ENCODE measurements at regions not wholly inside any gene's neighbourhood (a gene's known extent, or its start where the extent isn't known, plus 50 kb on each side); places are given as distances from the start of the nearest gene placed in this dataset.

DNA sequence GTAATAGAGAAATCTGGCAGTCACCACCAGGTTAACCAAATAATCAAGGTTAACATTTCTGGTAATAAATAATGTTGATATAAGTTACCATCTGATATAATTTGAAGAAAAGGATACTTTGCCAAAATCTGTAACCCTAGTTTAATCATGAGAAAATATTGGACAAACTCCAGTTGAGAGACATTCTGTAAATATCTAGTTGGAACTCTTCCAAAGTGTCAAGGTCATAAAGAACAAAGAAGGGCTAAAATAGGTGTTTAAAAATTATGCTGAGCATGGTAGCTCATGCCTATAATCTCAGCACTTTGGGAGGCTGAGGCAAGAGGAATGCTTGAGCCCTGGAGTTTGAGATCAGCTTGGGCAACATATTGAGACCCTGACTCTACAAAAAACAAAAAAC lies 253.3 kb downstream of the MRPS30 start:
- Histone ChIP-seq H3K4me3 (ENCODE audit: control extremely low read depth in 1 of 5, extremely low read depth in 1 of 5, insufficient read depth in 1 of 5, low read depth in 2 of 5, low read length in 4 of 5) (no peak overlapping the region), H3K9ac (ENCODE audit: low read length) (no peak overlapping the region), H3K36me3 (replicated peaks in 1 of 2; ENCODE audit: control extremely low read depth in 1 of 2, control insufficient read depth in 1 of 2, extremely low read depth in 1 of 2, insufficient read depth in 2 of 2, low read length in 1 of 2) (no peaks in the 10 kb centered on the region), H3K9me3 (ENCODE audit: control extremely low read depth in 1 of 3, control insufficient read depth in 2 of 3, insufficient read depth in 1 of 3, low read length in 2 of 3) (no peaks in the 10 kb centered on the region), H3K27me3 (replicated peaks in 1 of 4; ENCODE audit: control extremely low read depth in 1 of 4, control insufficient read depth in 3 of 4, insufficient read depth in 4 of 4, low read length in 3 of 4) (no peaks in the 10 kb centered on the region), H4K20me1 (ENCODE audit: control insufficient read depth, insufficient read depth, low read length, poor library complexity, severe bottlenecking) (no peaks in the 10 kb centered on the region), H3K27ac (ENCODE audit: low read length in 2 of 2) (no peak overlapping the region), H3K79me2 (ENCODE audit: control insufficient read depth, insufficient read depth, low read length) (no peaks in the 10 kb centered on the region), H3K4me2 (replicated peaks; ENCODE audit: low read depth, low read length, poor library complexity, severe bottlenecking) (no peak overlapping the region), H2AFZ (ENCODE audit: insufficient read depth, low read depth, low read length, poor library complexity, severe bottlenecking) (no peak overlapping the region), H3K4me1 (ENCODE audit: control insufficient read depth in 2 of 2, insufficient read depth in 2 of 2, low read length in 2 of 2) (no peaks in the 10 kb centered on the region)
- no peak for ATAC-seq (ENCODE audit: low read depth)
- ChIA-PET POLR2A (no interaction called here), CTCF (no interaction called here)
- Mint-ChIP-seq H3K4me3 (no peak overlapping the region), H3K9me3 (ENCODE audit: insufficient read depth) (peaks cover 5% of the 10 kb centered on the region), H3K27ac (no peak overlapping the region), H3K27me3 (no peaks in the 10 kb centered on the region), H3K4me1 (no peaks in the 10 kb centered on the region)
- TF ChIP-seq, protein P1, sequence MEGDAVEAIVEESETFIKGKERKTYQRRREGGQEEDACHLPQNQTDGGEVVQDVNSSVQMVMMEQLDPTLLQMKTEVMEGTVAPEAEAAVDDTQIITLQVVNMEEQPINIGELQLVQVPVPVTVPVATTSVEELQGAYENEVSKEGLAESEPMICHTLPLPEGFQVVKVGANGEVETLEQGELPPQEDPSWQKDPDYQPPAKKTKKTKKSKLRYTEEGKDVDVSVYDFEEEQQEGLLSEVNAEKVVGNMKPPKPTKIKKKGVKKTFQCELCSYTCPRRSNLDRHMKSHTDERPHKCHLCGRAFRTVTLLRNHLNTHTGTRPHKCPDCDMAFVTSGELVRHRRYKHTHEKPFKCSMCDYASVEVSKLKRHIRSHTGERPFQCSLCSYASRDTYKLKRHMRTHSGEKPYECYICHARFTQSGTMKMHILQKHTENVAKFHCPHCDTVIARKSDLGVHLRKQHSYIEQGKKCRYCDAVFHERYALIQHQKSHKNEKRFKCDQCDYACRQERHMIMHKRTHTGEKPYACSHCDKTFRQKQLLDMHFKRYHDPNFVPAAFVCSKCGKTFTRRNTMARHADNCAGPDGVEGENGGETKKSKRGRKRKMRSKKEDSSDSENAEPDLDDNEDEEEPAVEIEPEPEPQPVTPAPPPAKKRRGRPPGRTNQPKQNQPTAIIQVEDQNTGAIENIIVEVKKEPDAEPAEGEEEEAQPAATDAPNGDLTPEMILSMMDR (IDR thresholded peaks at IDR 0.05), result no peak
- no peak for TF ChIP-seq EZH2 (IDR thresholded peaks at IDR 0.05; ENCODE audit: borderline replicate concordance, insufficient read depth, low read depth, low read length, poor library complexity, severe bottlenecking)
- intact Hi-C loops (cut with micrococcal nuclease), result no loop called here
- no peak for DNase-seq

DNA sequence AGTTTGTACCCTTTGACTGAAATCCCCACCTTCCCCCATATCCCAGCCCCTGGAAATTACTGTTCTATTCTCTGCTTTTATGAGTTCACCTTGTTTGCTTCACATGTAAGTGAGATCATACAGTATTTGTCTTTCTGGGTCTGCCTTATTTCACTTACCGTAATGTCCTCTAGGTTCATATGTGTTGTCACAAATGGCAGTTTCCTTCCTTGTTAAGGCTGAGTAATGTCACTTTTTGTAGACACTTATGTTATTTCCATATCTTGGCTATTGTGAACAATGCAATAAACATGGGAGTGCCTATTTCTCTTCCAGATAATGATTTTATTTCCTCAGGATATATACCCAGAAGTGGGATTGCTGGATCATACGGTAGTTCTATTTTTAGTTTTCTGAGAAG lies 272.3 kb downstream of the MRPS30 start:
- no peak overlapping the region for H2AFZ ChIP-seq (ENCODE audit: insufficient read depth, low read depth, low read length, poor library complexity, severe bottlenecking)
- no peaks in the 10 kb centered on the region for H4K20me1 ChIP-seq (ENCODE audit: control insufficient read depth, insufficient read depth, low read length, poor library complexity, severe bottlenecking)
- H3K4me1 ChIP-seq (ENCODE audit: control insufficient read depth in 2 of 2, insufficient read depth in 2 of 2, low read length in 2 of 2), result no peaks in the 10 kb centered on the region
- no peaks in the 10 kb centered on the region for H3K4me1 Mint-ChIP-seq
- H3K9me3 ChIP-seq (ENCODE audit: control extremely low read depth in 1 of 3, control insufficient read depth in 2 of 3, insufficient read depth in 1 of 3, low read length in 2 of 3), result no peaks in the 10 kb centered on the region
- no CpG with 5 or more reads among the region's 2 CpGs for WGBS (ENCODE audit: insufficient coverage)
- no peak overlapping the region for H3K27ac ChIP-seq (ENCODE audit: low read length in 2 of 2)
- no peaks in the 10 kb centered on the region for H3K27me3 Mint-ChIP-seq
- H3K4me2 ChIP-seq (replicated peaks; ENCODE audit: low read depth, low read length, poor library complexity, severe bottlenecking), result no peak overlapping the region
- H3K9ac ChIP-seq (ENCODE audit: low read length), result no peak overlapping the region
- H3K79me2 ChIP-seq (ENCODE audit: control insufficient read depth, insufficient read depth, low read length), result no peaks in the 10 kb centered on the region
- intact Hi-C loops (cut with micrococcal nuclease), result no loop called here
- no peaks in the 10 kb centered on the region for H3K36me3 ChIP-seq (replicated peaks in 1 of 2; ENCODE audit: control extremely low read depth in 1 of 2, control insufficient read depth in 1 of 2, extremely low read depth in 1 of 2, insufficient read depth in 2 of 2, low read length in 1 of 2)
- ChIA-PET CTCF (no interaction called here), POLR2A (no interaction called here)
- no peak for ATAC-seq (ENCODE audit: low read depth)
- H3K9me3 Mint-ChIP-seq (ENCODE audit: insufficient read depth), result no peaks in the 10 kb centered on the region
- H3K4me3 ChIP-seq (ENCODE audit: control extremely low read depth in 1 of 5, extremely low read depth in 1 of 5, insufficient read depth in 1 of 5, low read depth in 2 of 5, low read length in 4 of 5), result no peak overlapping the region
- H3K27ac Mint-ChIP-seq, result no peak overlapping the region
- no peak for DNase-seq
- no peak for TF ChIP-seq EZH2 (IDR thresholded peaks at IDR 0.05; ENCODE audit: borderline replicate concordance, insufficient read depth, low read depth, low read length, poor library complexity, severe bottlenecking)
- TF ChIP-seq, protein P1 (IDR thresholded peaks at IDR 0.05), result no peak
- no peaks in the 10 kb centered on the region for H3K27me3 ChIP-seq (replicated peaks in 1 of 4; ENCODE audit: control extremely low read depth in 1 of 4, control insufficient read depth in 3 of 4, insufficient read depth in 4 of 4, low read length in 3 of 4)
- H3K4me3 Mint-ChIP-seq, result no peak overlapping the region
